ENCODE measurements at regions not wholly inside any gene's neighbourhood (a gene's known extent, or its start where the extent isn't known, plus 50 kb on each side); places are given as distances from the start of the nearest gene placed in this dataset.

- DNase-seq (ENCODE audit: low read depth), result no peak
Measured at GRCh38 chr16:85338638-85338982, 226.3 kb upstream of the CIBAR2 start.

DNA sequence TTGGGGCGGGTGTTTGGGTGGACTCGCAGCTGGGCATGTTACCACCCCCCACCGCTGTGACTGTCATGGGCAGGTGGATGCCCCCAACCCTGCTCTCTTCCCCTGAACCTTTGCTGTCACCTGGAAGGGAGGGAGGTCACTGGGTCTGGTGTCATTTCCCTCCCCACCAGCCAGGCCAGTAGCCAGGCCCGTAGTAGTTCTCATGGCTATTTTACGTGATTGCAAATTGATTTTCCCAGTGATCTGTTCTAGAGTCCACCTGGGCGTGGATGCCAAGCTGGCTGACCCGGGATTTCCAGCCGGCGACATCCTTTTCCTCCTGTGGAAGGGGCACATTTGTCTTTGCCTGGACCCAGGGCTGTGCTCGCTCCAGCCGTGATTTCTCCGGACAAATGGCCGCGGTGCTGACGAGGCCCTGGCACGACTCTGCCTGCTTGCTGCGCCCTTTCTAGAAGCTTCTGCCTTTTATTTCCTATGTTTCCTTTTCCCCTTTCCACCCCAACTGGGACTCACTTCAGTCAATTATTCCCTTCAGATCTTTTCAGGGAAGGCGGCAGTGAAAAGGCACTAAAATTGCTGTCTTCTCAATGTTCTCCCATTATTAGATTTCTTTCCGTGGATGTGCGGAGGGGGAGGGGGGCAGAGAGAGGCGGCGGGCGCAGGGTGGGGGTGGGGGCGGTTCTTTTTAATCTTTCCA is 226.9 kb upstream of the CIBAR2 start:
- DNase-seq (ENCODE audit: low read depth), result no peak

DNA sequence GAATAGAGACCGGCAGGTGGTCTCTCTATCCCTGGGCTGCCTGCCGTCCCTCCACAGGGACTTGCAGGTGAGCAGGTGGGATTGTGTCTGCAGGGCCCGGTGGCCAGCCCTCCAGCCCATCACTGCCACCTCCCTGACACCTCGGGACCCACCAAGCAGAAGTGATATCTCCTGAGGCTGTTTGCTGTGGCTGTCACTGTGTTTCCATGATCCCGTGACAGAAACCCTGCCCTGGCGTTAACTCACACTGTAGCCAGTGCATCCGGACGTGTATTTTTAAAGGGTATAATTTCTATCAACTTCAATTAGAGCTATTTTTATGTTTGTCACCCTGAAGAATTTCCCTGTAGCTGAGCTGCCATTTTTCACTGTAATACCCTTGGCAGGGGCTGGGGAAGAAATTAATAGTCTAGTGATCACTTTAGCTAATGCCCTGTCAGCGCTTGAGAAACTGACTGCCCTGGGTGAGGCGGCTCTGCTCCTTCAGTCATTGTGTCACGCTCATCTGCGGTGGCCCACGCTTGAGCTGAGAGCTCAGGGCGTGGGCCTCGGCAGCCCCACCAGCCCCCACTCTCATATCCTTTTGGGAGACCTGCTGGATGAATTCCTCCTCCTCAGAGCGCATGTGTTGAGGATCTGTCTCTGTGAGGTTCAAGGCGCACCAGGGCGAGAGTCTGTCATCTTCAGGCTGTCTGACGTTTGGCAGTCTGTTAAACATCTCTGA is 229.9 kb upstream of the CIBAR2 start:
- no peak for DNase-seq (ENCODE audit: low read depth)

DNA sequence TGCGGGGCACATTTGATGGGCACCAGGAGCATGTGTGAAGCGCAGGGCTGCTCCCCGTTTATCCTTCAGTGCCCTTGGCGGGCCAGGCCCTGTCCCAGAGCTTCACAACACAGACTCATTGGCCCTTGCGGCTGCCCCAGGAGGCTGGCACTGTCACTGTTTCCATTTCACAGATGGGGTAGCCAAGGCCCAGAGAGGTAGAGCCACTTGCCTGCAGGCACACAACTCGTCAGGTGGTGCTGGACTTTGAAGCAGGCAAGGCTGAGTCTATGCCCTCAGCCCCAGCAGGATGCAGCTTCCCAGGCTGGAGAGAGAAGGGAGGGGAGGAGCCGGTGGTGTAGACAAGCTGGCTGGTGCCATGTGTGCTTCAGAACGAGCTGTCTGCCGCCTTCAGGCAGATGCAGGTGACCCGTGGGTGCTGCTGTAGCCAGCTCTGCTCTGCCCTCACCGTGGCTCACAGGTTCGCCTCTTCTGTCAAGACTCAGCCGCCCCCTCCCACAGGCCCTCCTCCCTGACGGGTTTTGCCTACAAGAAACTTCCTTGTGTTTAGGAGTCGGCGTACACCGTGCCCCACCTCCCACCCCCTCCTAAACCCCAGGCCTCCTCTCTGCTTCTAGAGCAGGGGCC is 232.3 kb upstream of the CIBAR2 start:
- DNase-seq (ENCODE audit: low read depth), result no peak

DNA sequence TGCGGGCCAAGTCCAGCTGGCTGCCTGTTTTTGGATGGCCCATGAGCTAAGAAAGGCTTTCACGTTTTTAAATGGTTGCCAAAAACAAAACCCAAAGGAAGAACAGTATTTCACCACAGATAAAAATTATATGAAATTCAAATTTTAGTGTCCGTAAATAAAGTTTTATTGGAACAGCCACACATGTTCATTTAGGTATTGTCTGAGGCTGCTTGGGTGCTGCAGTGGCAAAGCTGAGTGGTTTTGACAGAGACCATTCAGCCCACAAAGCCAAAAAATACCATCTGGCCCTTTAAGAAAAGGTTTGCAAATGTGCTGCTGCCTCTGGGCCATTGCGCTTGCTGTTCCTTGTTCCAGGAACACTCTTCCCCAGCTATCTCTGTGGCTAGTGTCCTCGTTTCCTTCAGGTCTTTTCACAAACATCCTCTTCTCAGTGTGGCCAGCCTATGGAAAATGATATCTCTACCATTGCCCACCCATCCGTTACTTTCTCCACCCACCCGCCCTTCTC is 232.9 kb upstream of the CIBAR2 start:
- no peak for DNase-seq (ENCODE audit: low read depth)

DNA sequence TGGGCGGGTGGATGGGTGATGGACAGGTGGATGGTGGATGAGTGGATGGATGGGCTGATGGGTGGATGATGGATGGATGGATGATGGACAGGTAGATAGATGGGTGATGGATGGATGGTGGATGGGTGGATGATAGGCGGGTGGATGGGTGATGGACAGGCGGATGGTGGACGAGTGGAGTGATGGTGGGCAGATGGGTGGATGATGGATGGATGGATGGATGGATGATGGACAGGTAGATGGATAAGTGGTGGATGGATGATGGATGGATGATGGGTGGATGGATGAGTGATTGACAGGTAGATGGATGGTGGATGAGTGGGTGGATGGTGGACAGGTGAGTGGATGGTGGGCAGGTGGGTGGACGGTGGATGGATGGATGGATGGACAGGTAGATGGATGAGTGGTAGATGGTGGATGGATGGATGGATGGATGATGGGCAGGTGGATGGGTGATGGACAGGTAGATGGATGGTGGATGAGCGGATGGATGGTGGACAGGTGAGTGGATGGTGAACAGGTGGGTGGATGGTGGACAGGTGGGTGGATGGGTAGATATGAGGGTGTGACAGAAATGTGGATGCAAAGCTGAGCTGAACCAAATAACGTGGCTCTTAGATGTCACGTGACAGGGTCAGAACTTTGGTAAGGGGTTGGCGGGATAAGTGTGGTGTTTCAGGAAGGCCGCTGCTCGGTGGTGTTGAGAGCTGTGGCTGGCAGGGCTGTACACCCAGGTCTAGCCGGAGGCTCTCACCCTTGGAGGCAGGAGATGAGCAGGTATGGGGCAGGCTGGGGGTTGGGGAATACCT is 234.3 kb upstream of the CIBAR2 start:
- DNase-seq (ENCODE audit: low read depth), result no peak

DNA sequence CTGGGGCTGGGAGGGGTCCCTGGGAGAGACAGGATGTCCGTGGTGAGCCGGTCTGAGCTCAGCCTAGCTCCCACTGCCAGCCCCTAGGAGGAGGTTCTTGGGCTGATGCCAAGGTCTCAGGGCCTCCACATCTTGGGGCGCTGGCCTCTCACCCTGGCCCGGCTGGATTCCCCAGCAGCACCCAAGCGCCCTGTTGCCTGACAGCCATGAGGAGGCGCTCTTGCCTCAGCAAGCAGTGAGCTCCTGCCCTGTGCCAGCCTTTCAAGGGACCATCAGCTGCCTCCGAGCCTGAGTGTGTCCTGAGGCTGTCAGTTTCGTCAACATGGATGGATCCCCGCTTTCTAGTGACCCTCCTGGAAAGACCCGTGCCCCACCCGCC is 234.9 kb upstream of the CIBAR2 start:
- DNase-seq (ENCODE audit: low read depth), result no peak

GRCh38 chr16:85348065-85348840 is 236.0 kb upstream of the CIBAR2 start:
- no peak for DNase-seq (ENCODE audit: low read depth)

- no peak for DNase-seq (ENCODE audit: low read depth)
Measured at GRCh38 chr16:85348911-85349334, 236.7 kb upstream of the CIBAR2 start.

GRCh38 chr16:85349365-85350145 is 237.3 kb upstream of the CIBAR2 start:
- DNase-seq (ENCODE audit: low read depth), result no peak

GRCh38 chr16:85350146-85350728 is 238.0 kb upstream of the CIBAR2 start:
- DNase-seq (ENCODE audit: low read depth), result no peak

GRCh38 chr16:85350973-85351372 is 238.7 kb upstream of the CIBAR2 start:
- DNase-seq (ENCODE audit: low read depth), result peak; percentile 99

DNA sequence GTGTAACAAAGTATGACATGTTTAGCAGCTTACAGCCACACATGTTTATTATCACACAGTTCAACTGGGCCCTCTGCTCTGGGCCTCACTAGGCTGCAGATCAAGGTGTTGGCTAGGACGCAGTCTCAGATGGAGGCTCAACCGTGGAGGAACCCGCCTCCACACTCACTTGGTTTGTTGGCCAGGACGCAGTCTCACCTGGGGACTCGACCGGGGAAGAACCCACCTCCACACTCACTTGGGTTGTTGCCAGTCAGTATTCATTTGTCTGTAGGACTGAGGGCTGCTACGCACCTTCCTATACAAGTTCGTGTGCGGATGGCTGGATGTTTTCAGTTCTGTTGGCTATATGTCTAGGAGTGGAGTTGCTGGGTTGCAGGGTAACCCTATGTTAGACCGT is 240.7 kb upstream of the CIBAR2 start:
- no peak for DNase-seq (ENCODE audit: low read depth)

DNA sequence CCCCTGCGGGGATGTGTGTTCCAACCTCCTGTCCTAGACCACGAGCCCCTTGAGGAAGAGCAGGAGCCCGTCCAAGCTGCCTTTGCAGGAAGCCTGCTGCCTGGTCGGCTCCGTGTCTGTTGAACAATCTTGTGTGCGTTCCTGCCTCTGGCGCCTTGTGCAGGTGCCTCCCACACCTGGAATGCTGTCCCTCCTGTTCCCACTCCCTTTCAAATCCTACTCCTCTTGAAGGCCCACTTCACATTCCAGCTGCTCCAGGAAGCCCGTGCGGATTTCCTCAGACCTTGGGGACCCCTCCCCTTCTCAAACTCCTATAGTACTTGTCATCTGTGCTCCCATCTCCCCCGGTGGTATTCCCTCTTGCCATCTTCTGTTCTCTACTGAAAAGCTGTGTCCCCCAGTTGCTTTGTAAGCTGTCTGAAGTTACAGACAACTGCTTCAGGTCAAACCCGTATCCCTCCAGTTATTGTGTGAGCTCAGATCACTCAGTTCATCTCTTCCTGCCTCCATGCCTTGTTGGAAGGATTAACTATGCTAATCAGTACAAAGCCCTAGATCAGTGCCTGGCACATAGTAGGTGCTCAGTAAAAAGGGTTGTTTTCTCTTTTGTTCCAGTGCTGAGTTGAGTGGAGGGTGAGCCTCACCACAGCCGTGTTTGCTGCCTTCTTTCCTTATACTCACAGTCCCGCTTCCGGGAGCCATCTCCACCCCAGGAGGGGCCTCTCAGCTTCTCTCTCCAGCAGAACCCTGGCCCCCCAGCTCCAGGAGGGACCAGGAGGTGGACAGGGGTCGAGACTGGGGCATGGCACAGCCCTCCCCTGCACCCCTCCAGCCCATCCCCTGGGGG is 241.8 kb upstream of the CIBAR2 start:
- no peak for DNase-seq (ENCODE audit: low read depth)

DNA sequence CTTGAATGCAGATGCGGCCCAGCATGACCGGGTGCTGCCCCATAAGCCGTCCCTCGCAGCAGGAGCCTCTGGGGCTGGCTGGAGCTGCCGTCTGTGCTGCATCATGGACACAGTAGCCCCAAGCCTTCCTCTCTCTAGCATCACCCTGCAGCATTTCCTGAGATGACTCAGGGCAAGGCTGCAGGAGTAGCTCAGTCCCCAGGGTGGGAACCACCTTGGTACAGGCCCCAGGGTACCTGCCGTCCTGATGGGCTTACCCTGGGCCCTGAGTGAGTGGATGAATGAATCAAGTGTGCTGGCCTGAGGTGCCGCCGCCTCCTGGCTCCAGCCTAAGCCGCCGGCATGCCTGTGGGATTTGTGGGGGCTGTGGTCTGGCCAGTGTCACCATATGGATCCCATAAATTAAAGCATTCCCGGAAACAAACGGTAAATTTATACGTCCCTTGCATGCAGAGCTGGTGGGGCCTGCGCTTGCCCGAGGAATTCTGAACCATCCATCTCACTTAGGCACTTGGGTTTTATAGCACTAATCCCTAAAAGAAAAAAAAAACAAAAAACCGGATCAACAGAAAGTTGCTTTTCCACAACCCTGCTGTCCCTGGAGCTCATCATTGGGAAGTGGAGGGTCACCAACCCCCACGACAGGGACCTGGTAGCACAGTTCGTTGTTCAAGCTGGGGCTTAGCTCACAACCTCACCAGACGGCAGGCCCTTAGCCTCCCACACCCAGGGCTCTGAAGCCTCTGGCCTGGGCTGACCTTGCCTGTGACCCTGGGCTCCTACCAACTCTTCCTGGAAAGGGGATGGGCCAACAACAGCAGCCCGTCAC is 242.6 kb upstream of the CIBAR2 start:
- peak; percentile 54 for DNase-seq (ENCODE audit: low read depth)

GRCh38 chr16:85355515-85355837 is 243.2 kb upstream of the CIBAR2 start:
- no peak for DNase-seq (ENCODE audit: low read depth)

GRCh38 chr16:85356157-85356556 is 243.9 kb upstream of the CIBAR2 start:
- no peak for DNase-seq (ENCODE audit: low read depth)

GRCh38 chr16:85357323-85357722 is 245.1 kb upstream of the CIBAR2 start:
- no peak for DNase-seq (ENCODE audit: low read depth)
